ENCODE measurements at regions not wholly inside any gene's neighbourhood (a gene's known extent, or its start where the extent isn't known, plus 50 kb on each side); places are given as distances from the start of the nearest gene placed in this dataset.

DNA sequence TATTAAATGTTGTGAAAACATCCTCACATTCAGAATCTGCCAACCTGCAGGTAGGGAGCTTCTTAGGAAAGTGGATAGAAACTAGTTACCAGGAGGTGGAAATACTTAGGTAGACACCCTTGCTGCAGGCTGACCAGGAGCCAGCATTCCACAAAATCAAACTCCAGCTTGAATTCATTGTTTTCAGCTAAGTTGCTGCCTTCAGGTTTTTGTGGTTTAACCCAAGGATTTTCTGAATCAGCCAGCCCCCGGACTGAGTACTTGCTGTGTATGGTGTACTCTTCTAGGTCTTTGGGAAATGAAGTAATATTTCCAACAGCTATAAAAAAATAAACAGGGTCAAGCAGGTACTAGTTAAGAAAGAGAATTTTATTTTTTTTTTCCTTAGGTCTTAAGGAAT lies 192.1 kb upstream of the CHST9 start (continued):
- no peak for TF ChIP-seq FOXM1 (IDR thresholded peaks at IDR 0.05; ENCODE audit: low read depth, low read length)

DNA sequence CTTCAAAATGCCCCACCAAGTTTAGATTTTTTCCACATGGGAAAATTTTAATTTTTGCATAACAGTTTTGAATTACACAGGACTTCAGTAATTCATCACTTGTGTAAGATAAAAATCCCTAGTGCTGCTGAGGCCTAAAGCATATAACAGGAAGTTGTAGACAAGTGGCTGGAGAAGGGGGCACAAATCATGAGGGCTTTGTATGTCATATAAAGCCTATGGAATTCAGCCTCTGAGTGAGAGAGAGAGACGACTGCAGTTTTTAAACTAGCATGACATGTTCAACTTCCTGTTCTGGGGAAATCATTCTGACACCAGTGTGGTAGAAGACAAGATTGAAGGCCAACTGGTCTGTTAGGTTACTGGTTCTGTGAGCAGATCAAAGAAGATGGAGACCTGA lies 187.3 kb upstream of the CHST9 start:
- Histone ChIP-seq H3K79me2 (ENCODE audit: control insufficient read depth, insufficient read depth, low read length) (no peaks in the 10 kb centered on the region), H2AFZ (ENCODE audit: control insufficient read depth, low read depth, low read length) (no peak overlapping the region), H3K9ac (ENCODE audit: control insufficient read depth, insufficient read depth, low read length) (no peak overlapping the region), H3K27me3 (replicated peaks in 1 of 2; ENCODE audit: control insufficient read depth in 2 of 2, insufficient read depth in 2 of 2, low read length in 1 of 2) (no peaks in the 10 kb centered on the region), H3K4me3 (no peak overlapping the region), H4K20me1 (ENCODE audit: control insufficient read depth, insufficient read depth) (no peaks in the 10 kb centered on the region), H3K36me3 (ENCODE audit: control insufficient read depth in 2 of 2, insufficient read depth in 2 of 2, low read length in 1 of 2) (no peaks in the 10 kb centered on the region), H3K9me3 (replicated peaks; ENCODE audit: control insufficient read depth, insufficient read depth, low read length) (no peaks in the 10 kb centered on the region), H3K4me1 (ENCODE audit: control insufficient read depth, insufficient read depth, low read length) (no peaks in the 10 kb centered on the region), H3K27ac (ENCODE audit: control insufficient read depth, insufficient read depth) (no peak overlapping the region), H3K4me2 (ENCODE audit: control insufficient read depth, insufficient read depth) (no peak overlapping the region)
- 0% methylated on average over 1 of the region's 1 CpG for WGBS (ENCODE audit: insufficient coverage, insufficient replicate concordance, low lambda C conversion rate, missing lambda C conversion rate)
- no TSS peak for BruUV-seq (replicated peaks)
- no peak for ATAC-seq
- in situ Hi-C loops (cut with MboI) (no loop called here), intact Hi-C loops (cut with micrococcal nuclease; ENCODE audit: unreplicated experiment) (no loop called here)
- no peak for DNase-seq (ENCODE audit: low read depth, low spot score)
- FAIRE-seq = no peak
- RAD21 ChIA-PET (ENCODE audit: unreplicated experiment) = no interaction called here
- SMC1A ChIA-PET (ENCODE audit: uncharacterized antibody, unreplicated experiment) = interaction anchor here (0.8 kb wide), 1 partner anchor 32 kb away, joined by 3 read pairs; no protein-coding TSS in a partner anchor
- TF ChIP-seq SUZ12 (IDR thresholded peaks at IDR 0.05; ENCODE audit: unreplicated experiment) (no peak), FOS (IDR thresholded peaks at IDR 0.05; ENCODE audit: borderline replicate concordance, extremely low read depth, insufficient read length) (no peak), WRNIP1 (IDR thresholded peaks at IDR 0.05; ENCODE audit: borderline replicate concordance, low read depth, low read length) (no peak), ASH2L (IDR thresholded peaks at IDR 0.05; ENCODE audit: borderline replicate concordance, low read depth) (no peak), NFXL1 (IDR thresholded peaks at IDR 0.05; ENCODE audit: borderline replicate concordance) (no peak), CBX5 (IDR thresholded peaks at IDR 0.05; ENCODE audit: low read depth) (no peak), NBN (IDR thresholded peaks at IDR 0.05) (no peak)
- TF ChIP-seq, protein P1, sequence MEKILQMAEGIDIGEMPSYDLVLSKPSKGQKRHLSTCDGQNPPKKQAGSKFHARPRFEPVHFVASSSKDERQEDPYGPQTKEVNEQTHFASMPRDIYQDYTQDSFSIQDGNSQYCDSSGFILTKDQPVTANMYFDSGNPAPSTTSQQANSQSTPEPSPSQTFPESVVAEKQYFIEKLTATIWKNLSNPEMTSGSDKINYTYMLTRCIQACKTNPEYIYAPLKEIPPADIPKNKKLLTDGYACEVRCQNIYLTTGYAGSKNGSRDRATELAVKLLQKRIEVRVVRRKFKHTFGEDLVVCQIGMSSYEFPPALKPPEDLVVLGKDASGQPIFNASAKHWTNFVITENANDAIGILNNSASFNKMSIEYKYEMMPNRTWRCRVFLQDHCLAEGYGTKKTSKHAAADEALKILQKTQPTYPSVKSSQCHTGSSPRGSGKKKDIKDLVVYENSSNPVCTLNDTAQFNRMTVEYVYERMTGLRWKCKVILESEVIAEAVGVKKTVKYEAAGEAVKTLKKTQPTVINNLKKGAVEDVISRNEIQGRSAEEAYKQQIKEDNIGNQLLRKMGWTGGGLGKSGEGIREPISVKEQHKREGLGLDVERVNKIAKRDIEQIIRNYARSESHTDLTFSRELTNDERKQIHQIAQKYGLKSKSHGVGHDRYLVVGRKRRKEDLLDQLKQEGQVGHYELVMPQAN (conservative IDR thresholded peaks at IDR 0.05) = no peak
- POLR2A ChIA-PET = no interaction called here
- CTCF ChIA-PET = no interaction called here

All from GM12878 (cell line).